H1 (cell line): ENCODE measurements at regions not wholly inside any gene's neighbourhood (a gene's known extent, or its start where the extent isn't known, plus 50 kb on each side); places are given as distances from the start of the nearest gene placed in this dataset.

Experiments
- BACH1 ChIP-seq: IDR thresholded peaks from 2 replicates; pipeline ENCODE4 v1.6.1; 2012; ENCODE audit warnings: low read length, improper control_type of control experiment
- BCL11A ChIP-seq, 2 experiments: IDR thresholded peaks; one replicate each; pipeline ENCODE4 v1.6.1; 2011; ENCODE audit warnings: low read depth in 2 of 2, low read length in 2 of 2, mild to moderate bottlenecking in 2 of 2
- CEBPB ChIP-seq: IDR thresholded peaks from 2 replicates; pipeline ENCODE4 v1.6.1; 2012; ENCODE audit warnings: low read depth, low read length

DNA sequence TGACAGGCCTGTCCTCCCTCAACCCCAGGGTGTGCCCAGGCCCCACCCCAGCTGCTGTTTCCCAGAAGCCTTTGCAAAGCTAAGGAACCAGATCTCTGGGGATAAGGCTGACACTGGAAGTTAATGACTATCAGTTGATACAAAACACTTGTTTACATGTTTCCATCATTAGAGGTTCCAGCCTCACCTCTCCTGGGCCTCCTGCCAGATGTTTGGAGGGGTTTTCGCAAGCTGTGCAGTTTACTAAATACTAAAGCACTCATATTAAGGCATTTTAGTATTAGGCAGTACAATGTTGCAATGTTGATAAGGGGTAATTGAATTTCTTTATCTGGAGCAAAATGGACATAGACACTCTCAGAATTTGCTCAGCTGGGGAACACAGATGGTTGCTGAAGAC is 218.7 kb downstream of the INSC start (continued):
- TF ChIP-seq BACH1 (no peak), BCL11A (IDR thresholded peaks at IDR 0.05; ENCODE audit: low read depth in 2 of 2, low read length in 2 of 2) (no peak), CEBPB (no peak)
- TF ChIP-seq, all 59 proteins: peak for 0
